ENCODE measurements at regions not wholly inside any gene's neighbourhood (a gene's known extent, or its start where the extent isn't known, plus 50 kb on each side); places are given as distances from the start of the nearest gene placed in this dataset.

GRCh38 chr2:238645095-238645494 lies 202.8 kb upstream of the TWIST2 start:
- H3K4me1 ChIP-seq (ENCODE audit: control insufficient read depth in 1 of 2, insufficient read depth in 2 of 2, low read length in 2 of 2) = no peaks in the 10 kb centered on the region
- H3K27ac ChIP-seq (ENCODE audit: low read depth in 1 of 2, low read length in 2 of 2) = no peak overlapping the region
- peaks cover 2% of the 10 kb centered on the region for H3K4me1 Mint-ChIP-seq
- H3K9ac ChIP-seq (ENCODE audit: insufficient read depth, low read length, poor library complexity, severe bottlenecking) = no peak overlapping the region
- no peaks in the 10 kb centered on the region for H3K27me3 ChIP-seq (ENCODE audit: control insufficient read depth in 2 of 2, insufficient read depth in 2 of 2, low read length in 2 of 2)
- H3K4me3 Mint-ChIP-seq = no peak overlapping the region
- intact Hi-C loops (cut with micrococcal nuclease) = no loop called here
- H3K9me3 Mint-ChIP-seq = peaks cover 0 to 2% (median 0%) of the 10 kb centered on the region in 7 donors
- no peak overlapping the region for H3K27ac Mint-ChIP-seq
- WGBS (ENCODE audit: insufficient coverage) = no CpG with 5 or more reads among the region's 6 CpGs
- no peaks in the 10 kb centered on the region for H3K9me3 ChIP-seq (replicated peaks in 1 of 2; ENCODE audit: control insufficient read depth in 1 of 2, insufficient read depth in 1 of 2, low read length in 2 of 2)
- no peaks in the 10 kb centered on the region for H4K20me1 ChIP-seq (ENCODE audit: insufficient read depth, low read length)
- no peak overlapping the region for H3K4me2 ChIP-seq (replicated peaks; ENCODE audit: extremely low read depth, low read length, poor library complexity, severe bottlenecking)
- TF ChIP-seq CTCF (IDR thresholded peaks at IDR 0.05) = no peak
- H3K27me3 Mint-ChIP-seq (ENCODE audit: low read depth in 3 of 3) = peaks cover 0 to 4% (median 1%) of the 10 kb centered on the region in 3 donors
- DNase-seq = no peak
- no peaks in the 10 kb centered on the region for H3K79me2 ChIP-seq (ENCODE audit: insufficient read depth, low read length)
- H3K4me3 ChIP-seq (replicated peaks in 1 of 3; ENCODE audit: low read depth in 2 of 3, low read length in 3 of 3) = no peak overlapping the region
- H3K36me3 ChIP-seq (replicated peaks in 1 of 2; ENCODE audit: control insufficient read depth in 1 of 2, insufficient read depth in 2 of 2, low read length in 2 of 2) = no peaks in the 10 kb centered on the region
- H2AFZ ChIP-seq (ENCODE audit: insufficient read depth, low read depth, low read length, poor library complexity, severe bottlenecking) = no peak overlapping the region
- no peaks in the 10 kb centered on the region for H3K36me3 Mint-ChIP-seq

- intact Hi-C loops (cut with micrococcal nuclease) = no loop called here
- whole genome bisulfite sequencing (ENCODE audit: insufficient coverage) = no CpG with 5 or more reads among the region's 1 CpG
- no peak overlapping the region for H3K4me2 ChIP-seq (replicated peaks; ENCODE audit: extremely low read depth, low read length, poor library complexity, severe bottlenecking)
- no peaks in the 10 kb centered on the region for H3K79me2 ChIP-seq (ENCODE audit: insufficient read depth, low read length)
- Mint-ChIP-seq H3K27me3 (ENCODE audit: low read depth in 3 of 3) (peaks cover 0 to 4% (median 1%) of the 10 kb centered on the region in 3 donors), H3K4me3 (no peak overlapping the region), H3K36me3 (no peaks in the 10 kb centered on the region), H3K4me1 (peaks cover 2% of the 10 kb centered on the region), H3K9me3 (peaks cover 0 to 2% (median 0%) of the 10 kb centered on the region in 7 donors), H3K27ac (no peak overlapping the region)
- no peaks in the 10 kb centered on the region for H3K27me3 ChIP-seq (ENCODE audit: control insufficient read depth in 2 of 2, insufficient read depth in 2 of 2, low read length in 2 of 2)
- H3K9ac ChIP-seq (ENCODE audit: insufficient read depth, low read length, poor library complexity, severe bottlenecking) = no peak overlapping the region
- H2AFZ ChIP-seq (ENCODE audit: insufficient read depth, low read depth, low read length, poor library complexity, severe bottlenecking) = no peak overlapping the region
- TF ChIP-seq CTCF (IDR thresholded peaks at IDR 0.05) = no peak
- no peaks in the 10 kb centered on the region for H3K4me1 ChIP-seq (ENCODE audit: control insufficient read depth in 1 of 2, insufficient read depth in 2 of 2, low read length in 2 of 2)
- no peaks in the 10 kb centered on the region for H3K9me3 ChIP-seq (replicated peaks in 1 of 2; ENCODE audit: control insufficient read depth in 1 of 2, insufficient read depth in 1 of 2, low read length in 2 of 2)
- H3K4me3 ChIP-seq (replicated peaks in 1 of 3; ENCODE audit: low read depth in 2 of 3, low read length in 3 of 3) = no peak overlapping the region
- H3K27ac ChIP-seq (ENCODE audit: low read depth in 1 of 2, low read length in 2 of 2) = no peak overlapping the region
- no peak for DNase-seq
- H3K36me3 ChIP-seq (replicated peaks in 1 of 2; ENCODE audit: control insufficient read depth in 1 of 2, insufficient read depth in 2 of 2, low read length in 2 of 2) = no peaks in the 10 kb centered on the region
- no peaks in the 10 kb centered on the region for H4K20me1 ChIP-seq (ENCODE audit: insufficient read depth, low read length)
These were observed 202.2 kb upstream of the TWIST2 start for GRCh38 chr2:238645716-238646115.

All from CD14-positive monocyte (primary cell).